RKO (cell line): ENCODE measurements at regions not wholly inside any gene's neighbourhood (a gene's known extent, or its start where the extent isn't known, plus 50 kb on each side); places are given as distances from the start of the nearest gene placed in this dataset.
A peak's percentile ranks its signal among the peaks of the same experiment; 100 is the strongest.

Experiments
- DNase-seq: peaks from one replicate; pipeline ENCODE4 v3.0.0-alpha.2; 2016; ENCODE audit warnings: low spot score

GRCh38 chr11:97149741-97150140, 759.9 kb downstream of the JRKL start:
- no peak for DNase-seq

GRCh38 chr11:97157221-97157740, 767.5 kb downstream of the JRKL start:
- no peak for DNase-seq

DNA sequence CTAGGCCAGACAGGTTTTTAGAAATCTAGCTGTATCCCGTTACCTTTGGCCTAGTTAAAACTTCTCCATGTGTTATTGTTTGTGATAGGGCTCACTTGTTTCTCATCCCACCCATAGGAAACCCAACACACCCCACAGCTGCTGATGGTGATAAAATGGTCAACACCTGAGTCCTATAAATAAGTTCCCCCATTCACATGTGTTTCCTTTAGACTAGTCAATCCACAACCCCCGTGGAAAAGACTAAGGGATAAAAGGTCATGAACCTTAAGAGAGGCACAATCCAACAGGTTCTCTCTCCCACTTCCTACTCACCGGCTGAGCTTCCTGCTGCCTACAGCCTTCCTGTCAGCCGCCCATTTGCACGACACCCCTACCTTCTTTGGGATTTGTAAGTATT, 768.4 kb downstream of the JRKL start:
- no peak for DNase-seq

- no peak for DNase-seq
These were observed 773.9 kb downstream of the JRKL start for GRCh38 chr11:97163631-97164191.

GRCh38 chr11:97201743-97202612, 812.2 kb downstream of the JRKL start:
- no peak for DNase-seq

- DNase-seq = no peak
These were observed 812.9 kb downstream of the JRKL start for GRCh38 chr11:97202613-97203292.

DNA sequence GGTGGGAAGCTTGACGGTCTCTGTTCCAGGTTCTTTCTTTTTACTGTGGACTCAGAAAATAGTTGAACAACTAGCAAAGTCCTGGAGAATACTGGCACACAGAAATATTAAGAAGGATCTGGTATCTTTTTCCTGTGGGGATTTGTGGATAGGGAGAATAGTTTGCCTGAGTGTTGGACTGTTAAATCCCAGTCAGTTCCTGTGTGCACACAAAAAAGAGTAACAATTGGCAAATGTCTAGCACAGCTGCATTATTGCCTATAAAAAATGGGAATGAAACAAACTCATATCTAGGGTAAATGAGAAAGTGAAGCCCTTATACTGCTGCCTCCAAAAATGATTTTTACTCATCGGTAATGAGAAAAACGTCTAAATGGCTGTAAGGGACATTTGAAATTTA, 828.2 kb downstream of the JRKL start:
- DNase-seq = no peak

- DNase-seq = no peak
These were observed 833.8 kb downstream of the JRKL start for GRCh38 chr11:97223647-97224046.

DNA sequence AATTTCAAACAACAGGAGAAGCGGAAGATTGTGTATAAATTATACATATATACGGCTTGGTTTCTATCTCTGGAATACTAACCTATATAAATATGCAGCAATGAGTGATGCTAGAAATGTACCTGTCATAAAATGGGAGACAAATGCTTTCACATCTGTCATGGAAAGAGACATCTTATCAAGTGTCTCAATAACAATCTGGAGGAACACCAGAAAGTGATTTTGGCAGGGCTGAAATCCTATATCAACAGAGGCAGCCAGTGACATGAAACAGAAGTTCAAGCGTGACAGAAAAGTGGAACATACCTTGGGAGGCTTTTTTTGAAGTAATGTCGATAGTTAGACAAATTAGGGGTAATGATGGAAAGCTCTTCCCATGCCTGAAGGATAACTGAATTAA, 834.6 kb downstream of the JRKL start:
- DNase-seq = no peak

GRCh38 chr11:97225794-97226193, 836.0 kb downstream of the JRKL start:
- no peak for DNase-seq

DNA sequence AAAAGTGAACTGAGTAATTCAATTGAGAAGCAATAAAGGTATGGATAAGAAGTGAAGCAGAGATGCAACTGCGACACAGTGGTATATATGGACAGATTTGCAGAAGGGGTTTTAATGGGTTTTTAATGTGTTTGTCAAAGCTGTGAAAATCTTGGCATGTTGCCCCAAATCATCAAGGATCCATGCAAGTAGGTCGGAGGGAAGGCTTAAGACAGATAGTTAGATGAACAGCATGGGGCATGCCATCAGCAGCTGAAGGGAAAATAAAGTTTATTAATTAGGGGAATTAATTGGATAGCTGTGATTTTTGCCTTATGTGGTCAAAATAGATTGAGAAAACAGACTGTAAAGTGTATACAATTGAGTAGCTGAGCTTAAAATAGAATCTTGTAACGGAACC, 840.1 kb downstream of the JRKL start:
- DNase-seq = no peak

DNA sequence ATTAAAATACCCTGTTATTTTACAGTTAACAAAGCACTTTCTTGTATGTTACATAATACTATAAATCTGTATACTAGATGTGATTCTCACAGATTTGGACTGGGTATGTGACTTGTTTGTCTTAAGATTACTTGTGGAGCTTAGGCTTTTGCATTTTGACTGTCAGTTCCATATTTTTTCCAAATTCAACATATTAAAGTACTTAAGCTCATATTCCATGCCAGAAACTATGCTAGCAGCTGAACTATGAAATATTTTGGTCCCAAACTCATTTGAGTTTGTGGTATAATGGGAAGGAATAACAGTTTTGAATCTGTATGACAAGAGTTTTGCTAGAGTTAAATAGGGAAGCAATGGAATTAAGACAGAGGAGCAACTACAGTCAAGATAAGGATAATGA, 841.4 kb downstream of the JRKL start:
- no peak for DNase-seq

DNA sequence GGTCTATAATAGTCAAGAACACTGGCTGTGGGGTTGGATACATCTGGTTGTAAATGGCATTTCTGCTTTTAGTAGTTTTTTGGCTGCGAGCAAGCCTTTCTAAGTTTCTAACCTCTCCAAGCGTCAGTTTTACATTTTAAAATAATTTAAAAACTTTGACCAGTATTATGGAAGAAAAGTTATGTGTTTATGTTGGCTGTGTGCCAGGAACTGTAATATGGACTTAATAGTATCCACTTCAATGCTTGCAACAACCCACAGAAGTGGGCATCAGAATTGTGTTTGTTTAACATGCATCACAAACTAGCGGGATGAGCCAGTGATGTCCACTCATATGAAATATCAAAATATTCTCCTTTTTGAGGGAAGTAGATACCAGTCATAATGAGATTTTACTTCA, 844.2 kb downstream of the JRKL start:
- no peak for DNase-seq

GRCh38 chr11:97237151-97237550, 847.3 kb downstream of the JRKL start:
- no peak for DNase-seq

DNA sequence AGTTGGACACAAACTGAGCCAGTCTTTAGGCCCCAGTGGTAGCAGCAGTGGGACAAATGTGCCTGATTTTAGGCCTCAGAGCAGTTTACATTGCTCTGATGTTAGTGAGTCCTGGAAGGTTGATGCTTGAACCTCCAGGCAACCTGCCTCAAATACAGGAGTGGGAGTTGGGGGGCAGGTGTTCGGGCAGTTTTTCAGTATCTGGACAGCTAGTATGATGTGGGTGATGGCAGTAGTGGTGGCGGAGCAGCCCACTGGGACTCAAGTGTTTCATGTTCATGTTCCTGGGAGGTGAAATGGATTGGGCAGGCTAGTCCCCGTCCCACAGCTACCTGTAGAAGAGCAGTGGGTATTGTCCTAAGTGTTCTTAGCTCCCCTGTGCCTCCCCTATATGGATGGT, 857.8 kb downstream of the JRKL start:
- no peak for DNase-seq

DNA sequence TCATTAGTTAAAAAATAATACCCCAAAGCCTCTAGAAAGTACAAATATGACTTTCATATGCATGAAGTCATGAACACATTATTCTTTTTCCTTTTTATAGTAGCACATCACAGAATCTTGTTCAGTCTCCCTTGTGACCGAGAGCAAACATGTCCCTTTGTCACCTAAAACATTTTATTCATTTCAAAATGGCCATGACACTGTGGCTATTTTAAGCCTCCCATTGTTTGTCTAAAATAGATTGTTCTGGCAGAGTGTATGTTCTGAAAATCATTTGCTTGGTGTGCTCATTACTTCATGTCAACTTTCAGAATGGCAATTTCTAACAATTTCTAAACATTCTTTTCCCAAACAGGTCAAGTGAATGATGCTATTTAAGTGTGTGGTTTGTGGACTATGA, 865.0 kb downstream of the JRKL start:
- DNase-seq = no peak

DNA sequence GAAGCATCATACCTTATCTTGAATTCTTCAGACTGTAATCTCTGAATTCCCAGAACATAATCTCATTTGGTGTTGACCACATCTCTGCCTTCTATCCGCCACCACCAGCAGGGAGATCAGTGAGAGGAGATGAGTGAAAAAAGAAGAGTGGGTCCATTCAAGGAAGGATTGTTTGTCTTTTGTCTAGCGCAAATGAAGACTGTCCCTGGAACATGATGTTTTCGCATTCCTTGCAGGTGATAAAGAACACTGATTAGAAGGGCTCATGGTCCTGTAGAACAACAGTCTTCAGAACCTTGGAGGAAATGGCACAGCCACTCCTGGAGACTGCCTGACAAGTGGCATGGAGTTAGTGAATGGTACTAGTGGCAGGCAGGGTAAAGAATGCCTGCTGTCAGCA, 869.6 kb downstream of the JRKL start:
- no peak for DNase-seq

DNA sequence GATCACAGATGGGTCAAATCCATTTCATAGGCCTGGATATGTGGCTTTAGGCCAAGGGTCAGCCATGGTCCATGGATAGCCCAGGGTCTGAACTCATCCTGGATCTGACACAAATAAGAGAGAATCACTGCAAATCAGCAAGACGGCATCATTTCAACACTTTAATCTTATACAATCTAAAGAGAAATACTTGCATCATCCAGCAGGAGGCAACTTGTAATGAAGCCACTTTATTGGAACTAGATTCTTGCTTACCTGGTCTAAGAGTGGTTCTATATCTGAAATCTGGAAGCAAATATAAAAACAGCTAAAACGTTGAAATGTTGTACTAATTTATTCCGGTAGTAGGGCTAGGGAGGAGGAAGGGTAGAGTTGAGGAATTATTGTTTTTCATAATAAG, 870.1 kb downstream of the JRKL start:
- DNase-seq = no peak

- no peak for DNase-seq
These were observed 873.5 kb downstream of the JRKL start for GRCh38 chr11:97263183-97263858.

- peak; percentile 43 for DNase-seq
These were observed 879.7 kb downstream of the JRKL start for GRCh38 chr11:97269527-97269926.

- no peak for DNase-seq
These were observed 889.5 kb downstream of the JRKL start for GRCh38 chr11:97279341-97279740.

- DNase-seq = no peak
These were observed 890.5 kb downstream of the JRKL start for GRCh38 chr11:97280347-97280746.

DNA sequence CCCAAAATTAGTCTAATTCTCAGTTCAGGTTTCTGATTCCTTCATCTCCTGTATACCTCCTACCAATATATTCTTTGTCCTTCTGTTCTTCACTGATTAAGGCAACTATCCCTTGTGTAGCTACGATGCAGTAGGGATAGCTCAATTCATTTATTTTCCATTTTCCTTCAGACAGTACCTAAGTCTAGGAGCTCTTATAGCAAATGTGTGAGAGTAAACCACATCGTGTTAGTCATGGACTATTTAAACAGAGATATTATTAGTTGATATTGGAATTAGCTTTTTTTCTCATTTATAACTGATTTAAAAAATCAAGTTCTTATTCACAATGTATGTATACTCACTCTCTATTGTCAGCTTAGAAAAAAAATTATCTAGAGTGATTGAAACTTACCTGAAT, 900.0 kb downstream of the JRKL start:
- no peak for DNase-seq
